TTC549 (cell line): ENCODE measurements at regions not wholly inside any gene's neighbourhood (a gene's known extent, or its start where the extent isn't known, plus 50 kb on each side); places are given as distances from the start of the nearest gene placed in this dataset.

ENCODE experiments used
- FAIRE-seq: peaks from 2 replicates; lab custom pipeline; 2012; peaks lifted over from hg19 to GRCh38; lab: Jason Lieb, UNC

DNA sequence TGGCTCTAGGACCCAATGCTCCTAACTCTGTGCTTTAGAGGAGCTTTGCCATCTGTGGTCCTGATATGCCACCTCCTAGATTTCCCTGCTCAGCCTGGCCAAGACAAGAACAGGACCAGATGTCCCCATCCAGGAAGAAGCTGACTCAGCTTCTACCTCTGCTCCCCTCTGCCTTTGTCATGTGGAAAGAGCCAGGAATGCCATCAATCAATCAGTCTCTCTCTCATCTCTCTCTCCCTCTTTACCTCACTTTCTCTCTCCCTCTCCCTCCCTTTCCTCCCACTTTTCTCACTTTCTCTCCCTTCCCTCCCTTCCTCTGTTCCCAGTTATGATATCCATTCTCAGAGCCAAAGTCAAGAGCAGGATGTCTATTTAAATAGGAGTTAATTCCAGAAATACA lies 892.5 kb upstream of the TMEM132C start:
- FAIRE-seq: no peak

DNA sequence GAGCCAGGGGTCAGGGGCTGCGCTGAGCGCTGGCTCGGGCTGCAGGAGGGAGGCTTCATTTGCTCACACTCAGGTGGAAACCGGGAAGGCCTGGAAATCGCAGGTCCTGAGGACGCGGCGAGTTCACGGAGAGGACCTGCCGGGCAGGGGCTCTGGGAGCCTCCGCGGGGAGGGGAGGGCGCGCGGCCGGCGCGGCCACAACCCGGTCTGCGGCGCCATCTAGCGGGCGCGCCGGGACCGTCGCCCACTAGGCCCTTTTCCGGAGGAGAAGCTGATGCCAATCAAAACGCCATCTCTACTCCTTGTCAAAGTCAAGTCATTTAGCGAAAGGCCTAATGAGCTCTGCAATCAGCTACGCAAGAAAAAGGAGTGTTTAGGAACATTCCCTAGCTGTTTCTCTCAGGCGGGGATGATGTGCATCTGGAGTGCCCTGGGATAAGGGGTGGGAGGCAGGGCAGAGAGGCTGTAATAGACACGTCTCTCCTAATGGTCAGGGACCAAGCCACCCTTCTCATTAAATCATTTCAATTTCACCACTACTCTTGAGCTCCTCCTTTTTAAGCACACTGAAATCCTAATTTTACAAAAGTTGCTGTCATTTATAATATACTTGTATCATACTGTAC lies 885.8 kb upstream of the TMEM132C start:
- no peak for FAIRE-seq

DNA sequence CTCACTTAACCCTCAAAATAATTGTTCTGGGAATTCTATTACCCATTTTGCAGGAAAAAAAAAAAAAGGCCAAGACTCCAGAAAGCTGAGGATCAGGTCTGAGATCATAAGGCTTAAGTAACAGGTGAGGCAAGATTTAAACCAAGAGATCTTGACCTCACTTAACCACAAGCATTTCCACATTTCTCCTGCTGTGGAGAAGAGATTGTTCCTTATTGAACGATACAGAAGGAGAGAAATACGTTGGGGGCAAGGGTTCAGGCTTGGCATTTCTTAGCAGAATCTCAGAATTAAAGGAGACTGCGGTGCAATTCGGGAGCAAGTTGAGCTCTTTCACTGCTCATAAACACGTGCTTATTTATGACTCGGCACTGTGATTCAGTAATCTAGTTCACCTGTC lies 885.3 kb upstream of the TMEM132C start:
- FAIRE-seq: no peak

DNA sequence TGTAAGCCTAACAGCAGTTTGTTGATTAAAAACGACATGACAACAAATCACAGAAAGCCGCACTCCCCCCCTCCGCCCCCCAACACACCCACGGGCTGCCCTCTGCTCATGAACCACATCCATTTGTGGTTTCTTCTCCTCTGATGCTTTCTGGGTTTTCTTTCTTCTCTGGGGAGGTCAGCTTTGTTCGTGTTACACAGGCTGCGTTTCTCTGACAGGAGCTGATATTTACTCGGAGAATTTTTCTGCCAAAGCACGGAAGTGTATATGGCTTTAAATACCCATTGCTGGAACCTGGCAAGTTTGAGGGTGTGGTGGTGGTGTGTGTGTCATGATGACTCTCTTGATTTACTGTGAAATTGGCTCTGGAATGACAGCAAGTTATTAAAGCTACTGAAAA lies 883.7 kb upstream of the TMEM132C start:
- no peak for FAIRE-seq

DNA sequence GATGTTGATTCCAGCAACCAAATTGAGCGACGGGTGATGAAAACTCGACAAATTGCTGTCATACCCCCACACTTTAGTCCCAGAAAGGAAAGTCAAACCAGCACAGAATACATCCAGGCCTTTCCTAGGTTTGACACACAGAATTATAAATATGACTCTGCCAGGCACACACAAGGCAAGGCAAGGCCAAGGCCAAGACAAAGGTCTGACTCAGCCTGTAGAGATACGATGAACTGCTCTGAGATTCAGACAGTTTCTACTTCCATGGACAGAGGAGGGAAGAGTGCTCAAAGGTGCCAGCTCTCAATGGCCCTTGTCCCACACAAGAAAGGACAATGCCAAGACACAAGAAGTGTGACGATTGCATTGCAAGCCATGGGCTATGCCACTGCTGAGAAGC lies 880.2 kb upstream of the TMEM132C start:
- FAIRE-seq: no peak

DNA sequence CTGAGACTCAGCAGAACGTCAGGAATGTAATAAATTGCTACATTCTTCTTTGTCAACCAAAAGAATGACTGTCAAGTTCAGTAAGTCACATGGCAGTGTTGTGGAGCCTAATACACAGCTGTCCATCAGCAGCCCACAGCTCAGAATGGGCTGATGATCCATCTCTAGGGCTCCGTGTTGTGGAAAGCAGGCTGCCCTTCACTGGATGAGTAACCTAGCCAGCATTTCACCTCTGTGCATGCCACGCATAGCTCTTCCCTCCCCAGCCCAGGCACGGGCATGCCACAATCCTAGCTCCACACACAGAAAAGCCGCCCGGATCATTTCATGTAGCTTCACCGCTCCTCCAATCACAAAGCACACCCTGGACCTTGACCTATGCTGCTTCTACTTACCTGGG lies 878.0 kb upstream of the TMEM132C start:
- FAIRE-seq: no peak

DNA sequence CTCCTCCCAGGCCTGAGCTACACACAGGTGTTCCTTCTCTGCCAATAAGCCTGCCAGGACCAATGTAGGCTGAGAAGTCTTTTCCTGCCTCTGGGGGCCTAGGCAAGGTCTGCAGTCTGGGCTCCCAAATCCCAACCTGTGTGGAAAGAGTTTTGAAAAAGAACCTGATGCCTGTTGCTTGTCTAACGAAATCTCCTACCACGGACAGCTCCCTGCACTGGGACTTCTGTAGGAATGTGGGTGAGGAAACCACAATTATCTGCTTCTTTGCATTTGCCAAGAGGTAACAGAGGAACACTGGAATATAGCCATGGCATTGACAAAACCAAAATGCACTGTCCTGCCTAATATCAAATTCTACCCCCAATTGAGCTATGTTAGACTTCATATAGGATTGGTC lies 877.0 kb upstream of the TMEM132C start:
- FAIRE-seq: no peak

DNA sequence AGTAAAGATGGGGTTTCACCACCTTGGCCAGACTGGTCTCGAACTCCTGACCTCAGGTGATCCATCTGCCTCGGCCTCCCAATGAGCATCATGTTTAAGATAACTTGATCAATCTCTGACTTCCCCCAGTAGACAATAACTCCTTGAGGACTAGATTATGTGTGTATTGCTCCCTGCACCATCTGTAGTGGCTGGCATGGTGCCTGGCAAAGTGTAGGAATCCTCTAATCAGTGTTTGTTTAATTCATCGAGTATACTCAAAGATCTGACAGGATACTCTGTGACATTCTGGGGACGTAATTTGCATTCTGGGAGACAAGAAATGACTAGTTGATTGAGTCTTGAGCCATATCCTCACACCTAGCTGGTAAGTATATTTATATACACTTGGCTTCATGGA lies 873.5 kb upstream of the TMEM132C start:
- no peak for FAIRE-seq

DNA sequence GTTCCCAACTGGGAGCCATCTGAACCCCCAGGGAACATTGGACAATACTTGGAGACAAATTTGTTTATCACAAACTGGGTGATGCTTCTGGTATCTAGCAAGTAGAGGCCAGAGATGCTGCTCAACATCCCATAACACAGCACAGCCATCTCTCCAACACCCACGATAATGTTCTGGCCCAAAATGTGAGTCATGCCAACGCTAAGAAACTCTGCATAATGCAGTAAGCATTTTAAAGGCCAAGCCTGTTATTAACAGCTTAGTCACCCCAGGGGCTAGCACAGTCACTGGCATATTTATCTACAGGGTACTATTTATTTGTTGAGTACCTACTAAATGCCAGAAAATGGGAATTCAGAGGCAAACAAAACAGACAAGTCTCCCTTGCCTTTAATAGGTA lies 873.1 kb upstream of the TMEM132C start:
- no peak for FAIRE-seq

DNA sequence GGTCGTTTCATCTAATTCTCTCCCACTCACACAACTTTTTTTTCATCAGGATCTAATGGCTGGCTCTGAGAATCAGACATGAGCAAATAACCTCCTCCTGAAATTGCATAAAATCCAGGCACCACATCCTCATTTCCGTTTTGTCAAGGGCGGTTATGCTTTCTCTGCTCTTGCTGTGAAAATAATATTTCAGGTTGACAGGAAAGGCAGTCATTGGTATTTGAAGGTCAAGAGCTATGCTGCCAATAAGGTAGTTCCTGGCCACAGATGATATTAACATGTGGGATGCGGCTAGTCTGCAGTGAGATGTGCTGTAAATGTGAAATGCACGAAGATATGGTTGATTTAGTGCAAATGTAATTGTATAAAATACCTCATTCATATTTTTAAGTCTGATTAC lies 870.2 kb upstream of the TMEM132C start:
- no peak for FAIRE-seq

DNA sequence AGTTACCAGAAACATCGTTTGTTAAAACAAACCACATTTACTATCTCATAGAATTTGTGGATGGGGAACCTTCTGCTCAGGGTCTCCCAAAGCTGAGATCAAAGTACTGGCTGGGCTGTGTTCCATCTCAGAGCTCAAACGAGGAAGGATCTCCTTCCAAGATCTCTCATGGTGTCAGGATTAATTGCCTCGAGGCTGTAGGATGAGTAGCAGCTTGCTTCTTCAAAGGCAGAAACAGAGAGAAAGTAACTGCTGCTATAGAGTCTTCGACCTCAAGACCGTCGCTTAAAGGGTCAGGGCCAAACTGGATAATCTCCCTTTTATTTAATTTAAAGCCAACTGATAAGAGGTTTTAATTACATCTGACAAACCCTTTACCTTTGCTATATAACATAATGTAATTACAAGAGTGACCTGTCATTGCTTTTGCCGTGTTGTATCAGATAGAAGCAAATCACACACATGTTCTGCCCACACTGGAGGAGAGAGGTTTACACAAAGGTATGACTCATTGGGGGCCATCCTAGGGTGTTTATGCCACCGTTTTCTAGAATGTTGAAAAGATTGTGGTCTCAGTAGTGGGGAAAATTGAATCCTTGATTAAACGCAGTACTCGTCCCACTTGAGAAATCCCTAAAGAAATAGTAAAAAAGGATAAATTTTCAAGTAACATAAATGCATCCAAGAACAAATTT lies 868.8 kb upstream of the TMEM132C start:
- FAIRE-seq: no peak

DNA sequence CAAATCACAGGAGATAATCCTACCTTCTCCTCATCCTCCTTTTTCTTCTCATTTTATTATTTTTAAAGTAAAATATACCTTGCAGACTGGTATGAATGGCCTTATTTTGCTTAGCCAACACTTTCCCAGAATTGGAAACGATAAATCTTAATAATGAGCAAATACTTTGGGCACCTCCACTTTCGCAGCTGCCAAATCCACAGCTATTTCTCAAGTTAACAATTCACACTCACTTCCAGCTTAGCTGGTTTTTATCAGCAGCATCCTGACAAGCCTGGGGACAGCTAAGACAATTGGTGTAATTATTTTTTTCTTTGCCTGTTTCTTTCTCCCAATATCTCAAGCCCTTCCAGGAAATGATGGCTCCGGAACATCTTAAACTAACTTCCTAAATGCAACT lies 867.5 kb upstream of the TMEM132C start:
- no peak for FAIRE-seq

DNA sequence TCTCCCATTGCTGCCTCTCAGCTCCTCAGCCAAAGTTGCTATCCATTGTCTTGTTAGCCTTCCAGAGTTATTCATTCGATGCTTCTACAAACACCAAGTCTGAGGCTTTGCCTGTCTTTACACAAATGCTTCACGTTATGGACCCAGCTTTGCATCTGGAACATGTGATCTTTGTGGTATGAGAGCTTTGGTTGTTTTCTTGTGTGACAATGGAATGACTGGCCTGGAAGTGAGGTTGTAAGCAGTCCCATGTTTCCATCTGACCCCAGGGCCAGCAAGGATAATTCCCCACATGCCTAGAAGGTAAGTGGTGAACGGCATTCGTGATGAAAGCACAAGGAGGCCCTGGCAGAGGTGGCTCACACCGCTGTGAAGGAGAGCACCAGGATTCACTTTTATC lies 866.7 kb upstream of the TMEM132C start:
- FAIRE-seq: no peak

DNA sequence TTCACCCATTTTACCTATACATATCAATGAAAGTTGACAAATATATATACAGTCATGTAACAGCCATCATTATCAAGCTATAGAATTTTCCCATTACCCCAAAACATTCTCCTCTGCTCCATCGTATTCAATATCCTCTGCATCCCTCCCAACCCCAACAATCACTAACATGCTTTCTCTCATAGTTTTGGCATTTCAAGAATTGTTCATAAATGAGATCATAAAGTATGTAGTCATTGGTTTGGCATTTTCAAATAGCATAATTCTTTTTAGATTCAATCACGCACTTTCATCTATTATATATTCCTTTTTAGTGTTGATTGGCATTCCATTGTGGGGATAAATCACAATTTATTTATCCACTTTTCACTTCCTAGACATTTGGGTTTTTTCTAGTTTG lies 866.0 kb upstream of the TMEM132C start:
- FAIRE-seq: no peak

DNA sequence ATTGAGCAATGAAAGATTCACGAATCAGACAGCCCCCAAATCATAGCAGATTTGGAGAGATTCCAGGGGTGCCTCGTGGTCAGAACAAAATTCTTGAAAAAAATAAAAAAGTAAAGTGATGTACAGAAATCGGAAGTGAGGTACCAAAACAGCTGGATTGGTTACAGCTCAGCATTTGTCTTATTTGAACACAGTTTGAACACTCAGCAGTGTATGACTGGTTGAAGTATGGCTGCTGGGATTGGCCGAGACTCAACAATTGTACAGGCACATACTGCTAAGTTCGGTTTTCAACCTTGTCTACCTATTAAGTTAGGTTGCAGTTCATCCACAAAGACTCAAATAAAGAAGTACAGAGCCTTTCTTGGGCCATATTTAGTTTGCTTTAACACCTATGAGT lies 865.4 kb upstream of the TMEM132C start:
- no peak for FAIRE-seq

DNA sequence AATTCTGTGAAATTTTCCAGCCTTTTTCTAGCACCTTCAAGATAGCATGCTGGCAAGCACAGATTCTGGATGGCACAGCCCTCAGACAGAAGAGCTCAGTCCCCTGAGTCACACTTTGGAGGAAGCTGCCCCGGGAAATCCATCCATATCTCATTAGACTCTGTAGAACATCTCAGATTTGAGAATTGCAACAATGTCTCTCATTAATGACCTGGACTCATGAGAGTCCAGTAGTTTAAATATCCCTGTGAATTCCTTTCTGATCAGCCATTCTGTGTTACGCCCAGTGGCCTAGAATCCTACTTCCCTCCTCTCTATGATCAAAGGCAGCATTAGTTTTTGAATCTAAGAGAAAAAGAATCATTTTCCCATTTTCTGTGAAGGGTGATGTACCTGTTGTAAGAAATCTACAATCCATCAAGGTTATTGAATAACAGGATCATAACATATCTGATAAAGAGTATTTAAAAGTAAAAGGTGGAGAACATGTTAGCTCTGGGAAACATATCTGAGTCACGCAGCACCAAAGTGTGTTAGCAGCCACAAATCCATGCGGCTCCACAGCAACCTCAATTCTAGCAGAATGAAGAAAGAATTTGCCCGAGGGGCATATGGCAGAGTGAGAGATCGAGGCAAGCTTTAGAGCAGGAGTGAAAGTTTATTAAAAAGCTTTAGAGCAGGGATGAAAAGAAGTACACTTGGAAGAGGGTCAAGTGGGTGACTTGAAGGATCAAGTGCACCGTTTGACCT lies 855.6 kb upstream of the TMEM132C start:
- FAIRE-seq: no peak

DNA sequence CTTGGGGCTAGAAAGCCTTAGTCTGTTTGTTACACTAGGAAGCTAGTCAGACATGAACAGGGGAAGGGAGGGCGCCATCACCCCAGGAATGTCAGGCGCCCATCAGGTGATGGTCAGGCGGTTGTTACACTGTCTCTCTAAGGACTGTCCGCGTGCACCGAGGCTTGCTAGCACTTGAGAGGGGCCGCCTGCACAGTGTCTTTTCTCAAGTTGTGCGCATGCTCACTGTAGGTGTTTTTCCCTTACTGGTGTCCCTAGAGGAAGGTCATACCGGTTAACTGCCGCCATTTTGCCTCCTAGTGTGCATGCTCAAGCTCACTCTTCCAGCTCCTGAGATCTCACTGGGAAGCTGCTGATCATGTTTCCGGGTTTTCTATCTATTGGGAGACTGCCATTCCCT lies 855.0 kb upstream of the TMEM132C start:
- no peak for FAIRE-seq

DNA sequence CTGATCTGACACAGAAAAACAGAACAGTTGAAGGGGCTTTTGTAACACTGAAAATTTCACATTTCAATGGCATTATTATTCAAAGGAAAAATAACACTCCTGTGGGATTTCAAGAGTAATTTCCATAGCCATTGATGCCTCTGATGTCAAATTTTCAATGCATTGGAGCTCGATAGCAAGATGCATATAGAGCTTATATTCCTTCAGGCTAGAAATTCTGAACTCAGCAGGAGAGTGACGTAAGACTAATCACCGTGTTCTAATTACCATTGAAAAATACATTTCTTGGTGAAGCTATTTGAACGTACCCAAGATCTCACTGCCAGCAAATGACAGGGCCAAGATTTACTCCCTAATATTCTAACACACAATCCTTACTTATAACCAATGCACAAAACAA lies 854.1 kb upstream of the TMEM132C start:
- no peak for FAIRE-seq

DNA sequence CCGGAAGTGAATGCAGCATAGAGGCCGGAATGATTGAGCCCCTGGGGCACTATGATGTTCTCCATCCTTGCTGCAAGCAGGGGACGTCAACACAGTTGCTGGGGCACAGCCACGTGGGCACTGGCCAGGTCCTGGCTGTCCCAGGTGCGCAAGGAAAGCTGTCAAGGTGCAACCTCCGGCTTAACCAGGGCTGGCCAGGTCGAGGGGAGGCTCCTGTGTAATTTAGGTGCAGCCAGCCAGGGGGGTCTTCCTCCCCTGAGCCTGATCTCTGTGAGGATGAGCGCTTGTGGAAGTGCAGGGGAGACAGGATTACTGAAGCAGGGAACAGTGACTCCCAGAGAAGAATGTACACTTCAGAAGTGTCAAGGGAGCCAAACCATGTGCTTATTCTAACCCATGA lies 852.8 kb upstream of the TMEM132C start:
- no peak for FAIRE-seq

DNA sequence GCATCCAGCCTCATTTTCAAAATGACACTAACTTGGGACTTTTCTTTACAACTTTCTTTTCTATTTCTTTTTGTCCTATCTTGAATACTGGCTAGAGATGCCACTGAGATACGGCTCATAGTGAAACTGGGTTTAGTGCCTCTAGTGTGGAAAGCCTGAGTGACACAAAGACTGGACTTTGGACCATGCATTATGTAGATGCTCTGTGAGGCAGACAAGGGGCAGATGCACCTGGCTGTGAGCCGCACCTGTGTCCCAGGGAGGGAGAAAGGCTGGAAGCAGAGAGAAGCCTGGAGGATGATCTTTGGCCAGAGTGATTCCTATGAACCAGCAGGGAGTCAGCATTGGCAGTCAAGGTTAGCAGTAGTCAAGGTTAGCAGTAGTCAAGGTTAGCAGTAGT lies 852.3 kb upstream of the TMEM132C start:
- FAIRE-seq: no peak

DNA sequence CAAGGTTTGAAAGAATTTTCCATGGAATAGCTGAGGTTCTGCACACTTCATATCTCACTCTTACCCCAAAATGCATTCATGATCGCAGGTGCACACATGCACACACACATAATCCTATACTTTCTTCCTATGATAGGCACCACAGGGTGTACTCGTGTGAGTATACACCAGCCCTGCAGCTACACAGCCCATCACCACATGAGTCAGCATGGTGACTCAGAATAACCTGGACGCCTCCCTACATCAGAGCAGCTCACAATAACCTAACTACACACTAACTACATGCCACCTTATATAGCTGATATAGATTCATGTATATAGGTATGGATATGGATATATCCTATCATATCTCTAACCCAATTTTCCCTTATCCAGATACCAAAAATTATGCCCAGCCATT lies 850.2 kb upstream of the TMEM132C start:
- no peak for FAIRE-seq

DNA sequence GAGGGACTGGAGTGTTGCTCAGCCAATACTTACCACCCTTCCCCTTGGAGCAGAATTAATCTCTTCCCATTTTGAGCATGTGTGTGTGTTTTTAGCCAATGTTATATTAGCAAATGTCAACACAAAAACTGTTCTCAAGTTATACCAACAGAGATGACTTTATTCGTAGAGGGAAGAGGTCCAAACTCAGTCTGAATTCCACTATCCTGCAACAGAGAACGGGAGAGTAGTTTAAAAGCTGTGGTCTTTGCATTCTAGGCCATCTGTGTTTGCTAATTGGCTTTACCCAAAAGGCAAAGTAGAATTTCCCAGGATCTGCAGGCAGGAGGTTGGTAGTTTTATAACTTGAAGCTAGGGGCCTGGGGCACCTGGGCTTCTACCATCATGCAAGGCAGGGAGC lies 847.9 kb upstream of the TMEM132C start:
- no peak for FAIRE-seq

DNA sequence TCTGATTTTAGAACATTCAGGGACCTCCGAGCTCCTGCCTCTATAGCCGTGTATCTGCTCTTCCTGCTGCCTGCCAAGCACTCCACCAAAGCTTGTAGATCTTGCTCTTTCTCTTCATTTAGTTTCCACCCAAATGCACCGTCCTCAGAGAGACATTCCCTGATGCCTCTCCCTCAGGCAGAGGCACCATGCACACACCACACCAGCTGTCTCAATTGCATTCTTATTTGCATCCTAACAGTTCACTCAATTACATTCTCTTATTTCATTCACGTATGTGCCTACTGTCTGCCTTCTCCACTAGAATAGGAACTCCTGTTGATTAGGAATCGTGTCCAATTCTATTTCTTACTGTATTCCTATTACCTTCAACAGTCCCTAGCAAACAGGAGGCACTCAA lies 845.4 kb upstream of the TMEM132C start:
- FAIRE-seq: no peak
